GM21367 (cell line): ENCODE measurements at regions not wholly inside any gene's neighbourhood (a gene's known extent, or its start where the extent isn't known, plus 50 kb on each side); places are given as distances from the start of the nearest gene placed in this dataset.

Source experiments
- ATAC-seq: cut with Tn5 transposase; IDR thresholded peaks from one replicate; pipeline ENCODE4 v1.9.1; 2021; ENCODE audit not compliant: unreplicated experiment

GRCh38 chr11:92739491-92739890 is 230.0 kb upstream of the MTNR1B start:
- no peak for ATAC-seq

GRCh38 chr11:92740276-92740675 is 229.2 kb upstream of the MTNR1B start:
- no peak for ATAC-seq

- ATAC-seq = no peak
These were observed 224.4 kb upstream of the MTNR1B start for GRCh38 chr11:92744929-92745585.

- no peak for ATAC-seq
These were observed 218.7 kb upstream of the MTNR1B start for GRCh38 chr11:92750794-92751193.

GRCh38 chr11:92751594-92751993 is 217.9 kb upstream of the MTNR1B start:
- ATAC-seq = no peak

- no peak for ATAC-seq
These were observed 217.3 kb upstream of the MTNR1B start for GRCh38 chr11:92752122-92752521.

GRCh38 chr11:92753161-92753560 is 216.3 kb upstream of the MTNR1B start:
- ATAC-seq = no peak

GRCh38 chr11:92758241-92758780 is 211.1 kb upstream of the MTNR1B start:
- no peak for ATAC-seq

GRCh38 chr11:92759571-92760214 is 209.8 kb upstream of the MTNR1B start:
- no peak for ATAC-seq

- no peak for ATAC-seq
These were observed 207.3 kb upstream of the MTNR1B start for GRCh38 chr11:92762121-92762540.

GRCh38 chr11:92763336-92763735 is 206.1 kb upstream of the MTNR1B start:
- ATAC-seq = no peak

- ATAC-seq = no peak
These were observed 205.3 kb upstream of the MTNR1B start for GRCh38 chr11:92764128-92764527.

GRCh38 chr11:92765082-92765840 is 204.2 kb upstream of the MTNR1B start:
- ATAC-seq = no peak

- ATAC-seq = no peak
These were observed 203.5 kb upstream of the MTNR1B start for GRCh38 chr11:92765965-92766371.

GRCh38 chr11:92766698-92767097 is 202.8 kb upstream of the MTNR1B start:
- ATAC-seq = no peak

- no peak for ATAC-seq
These were observed 202.0 kb upstream of the MTNR1B start for GRCh38 chr11:92767416-92767815.

- no peak for ATAC-seq
These were observed 201.2 kb upstream of the MTNR1B start for GRCh38 chr11:92768121-92768840.

GRCh38 chr11:92769112-92769511 is 200.3 kb upstream of the MTNR1B start:
- no peak for ATAC-seq

GRCh38 chr11:92770419-92770818 is 199.0 kb upstream of the MTNR1B start:
- ATAC-seq = no peak

GRCh38 chr11:92770981-92771380 is 198.5 kb upstream of the MTNR1B start:
- ATAC-seq = no peak

GRCh38 chr11:92771701-92772100 is 197.8 kb upstream of the MTNR1B start:
- ATAC-seq = no peak
